Fibroblast of lung (primary cell): ENCODE measurements at regions not wholly inside any gene's neighbourhood (a gene's known extent, or its start where the extent isn't known, plus 50 kb on each side); places are given as distances from the start of the nearest gene placed in this dataset.

Source experiments
- CTCF ChIP-seq, 2 donors: IDR thresholded peaks in 1 of 2; conservative IDR thresholded peaks in 1 of 2; 1 replicate in 1 of 2; 2 replicates in 1 of 2; pipeline ENCODE4 v1.5.1; 2011 to 2012; ENCODE audit warnings: low read length in 2 of 2, control low read depth in 1 of 2, inconsistent platforms in 1 of 2, low read depth in 1 of 2, mild to moderate bottlenecking in 1 of 2
- EZH2 ChIP-seq: IDR thresholded peaks from 2 replicates; pipeline ENCODE4 v1.5.1; 2012; ENCODE audit warnings: low read length, control low read depth, mild to moderate bottlenecking; ENCODE audit errors: missing control alignments

DNA sequence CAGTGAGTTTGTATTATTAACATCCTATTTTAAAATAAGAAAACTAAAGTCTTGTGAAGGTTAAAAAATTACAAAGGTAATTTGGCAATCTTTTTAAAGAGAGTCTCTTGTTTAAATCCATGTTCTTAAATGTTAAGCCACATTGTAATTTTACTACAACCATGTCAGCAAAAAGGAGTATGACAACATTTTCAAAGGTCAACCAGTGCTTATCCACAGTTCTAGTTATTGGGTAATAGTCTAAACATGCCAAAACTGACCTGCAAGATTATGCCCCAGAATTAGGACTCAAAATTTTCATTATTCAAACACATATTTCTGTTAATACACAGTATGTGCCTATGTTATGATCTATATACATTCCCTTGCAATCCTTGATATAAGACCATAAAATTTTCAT lies 1312.6 kb upstream of the CHAC2 start:
- TF ChIP-seq CTCF (conservative IDR thresholded peaks at IDR 0.05 in 1 of 2, IDR thresholded peaks at IDR 0.05 in 1 of 2; ENCODE audit: low read depth in 1 of 2, low read length in 2 of 2) (no peak), EZH2 (no peak)
